ENCODE measurements at regions not wholly inside any gene's neighbourhood (a gene's known extent, or its start where the extent isn't known, plus 50 kb on each side); places are given as distances from the start of the nearest gene placed in this dataset.

GRCh38 chr13:87130423-87130822, 540.7 kb upstream of the SLITRK5 start:
- ATAC-seq, result no peak
- Histone ChIP-seq H3K36me3 (ENCODE audit: low read depth) (no peaks in the 10 kb centered on the region), H3K4me3 (no peak overlapping the region), H3K9me3 (no peaks in the 10 kb centered on the region), H3K4me1 (ENCODE audit: low read depth) (no peaks in the 10 kb centered on the region)
- intact Hi-C loops (cut with DNase I, micrococcal nuclease), result no loop called here
- TF ChIP-seq, protein P1, sequence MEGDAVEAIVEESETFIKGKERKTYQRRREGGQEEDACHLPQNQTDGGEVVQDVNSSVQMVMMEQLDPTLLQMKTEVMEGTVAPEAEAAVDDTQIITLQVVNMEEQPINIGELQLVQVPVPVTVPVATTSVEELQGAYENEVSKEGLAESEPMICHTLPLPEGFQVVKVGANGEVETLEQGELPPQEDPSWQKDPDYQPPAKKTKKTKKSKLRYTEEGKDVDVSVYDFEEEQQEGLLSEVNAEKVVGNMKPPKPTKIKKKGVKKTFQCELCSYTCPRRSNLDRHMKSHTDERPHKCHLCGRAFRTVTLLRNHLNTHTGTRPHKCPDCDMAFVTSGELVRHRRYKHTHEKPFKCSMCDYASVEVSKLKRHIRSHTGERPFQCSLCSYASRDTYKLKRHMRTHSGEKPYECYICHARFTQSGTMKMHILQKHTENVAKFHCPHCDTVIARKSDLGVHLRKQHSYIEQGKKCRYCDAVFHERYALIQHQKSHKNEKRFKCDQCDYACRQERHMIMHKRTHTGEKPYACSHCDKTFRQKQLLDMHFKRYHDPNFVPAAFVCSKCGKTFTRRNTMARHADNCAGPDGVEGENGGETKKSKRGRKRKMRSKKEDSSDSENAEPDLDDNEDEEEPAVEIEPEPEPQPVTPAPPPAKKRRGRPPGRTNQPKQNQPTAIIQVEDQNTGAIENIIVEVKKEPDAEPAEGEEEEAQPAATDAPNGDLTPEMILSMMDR (IDR thresholded peaks at IDR 0.05), result no peak
- DNase-seq, result no peak

- DNase-seq (no peak), ATAC-seq (no peak)
- Histone ChIP-seq H3K4me3 (no peak overlapping the region), H3K4me1 (ENCODE audit: low read depth) (no peaks in the 10 kb centered on the region), H3K9me3 (no peaks in the 10 kb centered on the region), H3K36me3 (ENCODE audit: low read depth) (no peaks in the 10 kb centered on the region)
- intact Hi-C loops (cut with DNase I, micrococcal nuclease), result no loop called here
- TF ChIP-seq, protein P1 (IDR thresholded peaks at IDR 0.05), result no peak
Measured at GRCh38 chr13:87131611-87132010, 539.6 kb upstream of the SLITRK5 start.

- H3K36me3 ChIP-seq (ENCODE audit: low read depth), result no peaks in the 10 kb centered on the region
- TF ChIP-seq, protein P1 (IDR thresholded peaks at IDR 0.05), result no peak
- no peak overlapping the region for H3K4me3 ChIP-seq
- DNase-seq, result no peak
- H3K9me3 ChIP-seq, result no peaks in the 10 kb centered on the region
- intact Hi-C loops (cut with DNase I, micrococcal nuclease), result no loop called here
- no peak for ATAC-seq
- no peaks in the 10 kb centered on the region for H3K4me1 ChIP-seq (ENCODE audit: low read depth)
Measured at GRCh38 chr13:87138866-87139265, 532.3 kb upstream of the SLITRK5 start.

DNA sequence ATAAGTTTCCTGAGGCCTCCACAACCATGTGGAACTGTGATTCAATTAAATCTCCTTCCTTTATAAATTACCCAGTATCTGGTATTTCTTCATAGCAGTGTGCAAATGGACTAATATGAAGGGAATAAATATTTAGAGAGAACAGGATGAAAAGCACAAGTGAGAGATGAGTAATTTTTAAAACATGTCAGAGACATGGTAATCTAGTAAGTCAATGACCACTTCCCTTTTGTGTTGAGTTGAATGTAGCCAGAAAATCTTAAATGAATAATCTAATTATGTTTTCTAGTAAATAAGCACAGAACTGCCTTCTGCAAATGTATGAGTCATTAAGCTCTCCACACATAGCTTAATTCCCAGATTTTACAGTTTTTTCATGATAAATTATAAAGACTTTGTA, 524.1 kb upstream of the SLITRK5 start:
- DNase-seq, result no peak
- Histone ChIP-seq H3K36me3 (ENCODE audit: low read depth) (no peaks in the 10 kb centered on the region), H3K9me3 (no peaks in the 10 kb centered on the region), H3K4me1 (ENCODE audit: low read depth) (no peaks in the 10 kb centered on the region), H3K4me3 (no peak overlapping the region)
- TF ChIP-seq, protein P1 (IDR thresholded peaks at IDR 0.05), result no peak
- intact Hi-C loops (cut with DNase I, micrococcal nuclease), result no loop called here
- no peak for ATAC-seq

DNA sequence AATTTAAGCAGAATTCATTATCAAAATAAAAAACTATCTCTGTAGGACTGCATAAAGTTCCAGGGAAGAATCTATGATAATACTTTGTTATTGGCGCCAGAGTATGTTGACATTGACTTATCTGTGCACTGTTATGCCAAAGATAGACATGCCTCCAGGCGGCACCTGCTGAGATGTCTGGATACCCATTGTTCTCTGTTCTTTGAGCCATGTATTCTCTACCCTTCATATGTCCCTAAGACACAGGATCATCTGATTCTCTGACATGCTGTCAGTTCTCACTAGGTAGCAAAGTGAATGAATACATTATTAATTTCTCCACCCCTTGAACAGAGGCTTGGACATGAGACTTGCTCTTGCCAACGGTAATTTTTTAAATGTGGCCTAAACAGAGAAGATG, 517.8 kb upstream of the SLITRK5 start:
- no peak for ATAC-seq
- intact Hi-C loops (cut with DNase I, micrococcal nuclease), result no loop called here
- DNase-seq, result no peak
- TF ChIP-seq, protein P1 (IDR thresholded peaks at IDR 0.05), result no peak
- Histone ChIP-seq H3K4me1 (ENCODE audit: low read depth) (no peaks in the 10 kb centered on the region), H3K36me3 (ENCODE audit: low read depth) (no peaks in the 10 kb centered on the region), H3K4me3 (no peak overlapping the region), H3K9me3 (no peaks in the 10 kb centered on the region)

DNA sequence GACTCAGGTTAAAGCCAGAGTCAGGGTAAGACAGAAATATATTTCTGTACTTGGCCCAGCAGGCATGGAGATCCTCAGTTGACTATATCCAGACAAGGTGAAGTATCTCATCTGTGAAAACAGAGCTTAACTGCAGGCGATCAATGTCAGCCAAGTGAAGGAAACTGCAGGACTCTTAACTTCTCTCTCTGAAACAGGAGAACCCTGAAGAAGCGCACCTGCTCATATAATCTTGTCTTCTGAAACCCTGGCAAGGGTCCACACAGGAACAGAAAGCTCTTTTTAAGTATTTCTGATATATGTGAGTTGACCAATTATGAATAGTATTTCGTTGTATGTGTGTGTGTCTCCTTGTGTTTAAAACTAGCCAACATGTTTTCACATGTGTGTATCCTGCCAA, 504.8 kb upstream of the SLITRK5 start:
- TF ChIP-seq, protein P1 (IDR thresholded peaks at IDR 0.05), result no peak
- H3K4me3 ChIP-seq, result no peak overlapping the region
- H3K4me1 ChIP-seq (ENCODE audit: low read depth), result no peaks in the 10 kb centered on the region
- DNase-seq, result no peak
- peaks cover 8% of the 10 kb centered on the region for H3K9me3 ChIP-seq
- no peak for ATAC-seq
- no peaks in the 10 kb centered on the region for H3K36me3 ChIP-seq (ENCODE audit: low read depth)
- intact Hi-C loops (cut with DNase I, micrococcal nuclease), result no loop called here

Data from mucosa of descending colon (tissue), 3 donors.